BLaER1 (cell line): ENCODE measurements at regions not wholly inside any gene's neighbourhood (a gene's known extent, or its start where the extent isn't known, plus 50 kb on each side); places are given as distances from the start of the nearest gene placed in this dataset.
"Not testable (repeated sequence)": the region's sequence is repeated elsewhere in the genome, so short reads cannot be mapped to it uniquely, and the experiment has no call there.

Experiments
- H3K27ac ChIP-seq: shearing (Covaris generic); formaldehyde crosslinking; 2 replicates; pipeline ENCODE4 v1.8.1; 2022
- H3K27me3 ChIP-seq: shearing (Covaris generic); formaldehyde crosslinking; 2 replicates; pipeline ENCODE4 v1.8.1; 2022
- H3K36me3 ChIP-seq: shearing (Covaris generic); formaldehyde crosslinking; 2 replicates; pipeline ENCODE4 v1.8.1; 2022
- H3K4me1 ChIP-seq: shearing (Covaris generic); formaldehyde crosslinking; 2 replicates; pipeline ENCODE4 v1.8.1; 2022
- H3K4me2 ChIP-seq: shearing (Covaris generic); formaldehyde crosslinking; 2 replicates; pipeline ENCODE4 v1.8.1; 2022
- H3K4me3 ChIP-seq: shearing (Covaris generic); formaldehyde crosslinking; 2 replicates; pipeline ENCODE4 v1.8.1; 2022
- H3K9ac ChIP-seq: shearing (Covaris generic); formaldehyde crosslinking; 2 replicates; pipeline ENCODE4 v1.8.1; 2022
- H3K9me3 ChIP-seq: shearing (Covaris generic); formaldehyde crosslinking; 2 replicates; pipeline ENCODE4 v1.8.1; 2022
- H4K20me1 ChIP-seq: shearing (Covaris generic); formaldehyde crosslinking; 2 replicates; pipeline ENCODE4 v1.8.1; 2022
- Cebpa-rat ChIP-seq: shearing (Covaris generic); IDR thresholded peaks from 2 replicates; pipeline ENCODE4 v1.8.1; 2022

- Histone ChIP-seq H3K4me1 (no peaks in the 10 kb centered on the region), H3K36me3 (no peaks in the 10 kb centered on the region), H3K9me3 (0 out of 2 replicates have a peak, but pooled peaks cover 5% of the 10 kb centered on the region), H3K4me3 (no peak overlapping the region), H3K27ac (no peak overlapping the region), H3K27me3 (no peaks in the 10 kb centered on the region), H4K20me1 (no peaks in the 10 kb centered on the region), H3K9ac (no peak overlapping the region), H3K4me2 (no peak overlapping the region)
- no peak for TF ChIP-seq Cebpa-rat
These were observed 1844.4 kb upstream of the PCDH10 start for GRCh38 chr4:131304686-131305085.

- H4K20me1 ChIP-seq = no peaks in the 10 kb centered on the region
- H3K4me3 ChIP-seq = no peak overlapping the region
- TF ChIP-seq Cebpa-rat = no peak
- no peak overlapping the region for H3K27ac ChIP-seq
- no peak overlapping the region for H3K9ac ChIP-seq
- no peaks in the 10 kb centered on the region for H3K36me3 ChIP-seq
- no peaks in the 10 kb centered on the region for H3K4me1 ChIP-seq
- H3K27me3 ChIP-seq = no peaks in the 10 kb centered on the region
- no peaks in the 10 kb centered on the region for H3K9me3 ChIP-seq
- H3K4me2 ChIP-seq = no peak overlapping the region
These were observed 1839.5 kb upstream of the PCDH10 start for GRCh38 chr4:131309628-131310027.

GRCh38 chr4:131316086-131316485 lies 1833.0 kb upstream of the PCDH10 start:
- Histone ChIP-seq H3K27ac (no peak overlapping the region), H3K27me3 (no peaks in the 10 kb centered on the region), H3K36me3 (no peaks in the 10 kb centered on the region), H3K4me1 (no peaks in the 10 kb centered on the region), H4K20me1 (no peaks in the 10 kb centered on the region), H3K4me3 (no peak overlapping the region), H3K4me2 (no peak overlapping the region), H3K9me3 (no peaks in the 10 kb centered on the region), H3K9ac (no peak overlapping the region)
- TF ChIP-seq Cebpa-rat = no peak

- Histone ChIP-seq H3K4me3 (no peak overlapping the region), H4K20me1 (no peaks in the 10 kb centered on the region), H3K27me3 (no peaks in the 10 kb centered on the region), H3K4me2 (no peak overlapping the region), H3K9ac (no peak overlapping the region), H3K36me3 (no peaks in the 10 kb centered on the region), H3K27ac (no peak overlapping the region), H3K4me1 (no peaks in the 10 kb centered on the region), H3K9me3 (no peaks in the 10 kb centered on the region)
- no peak for TF ChIP-seq Cebpa-rat
These were observed 1811.2 kb upstream of the PCDH10 start for GRCh38 chr4:131337936-131338335.

GRCh38 chr4:131339137-131339536 lies 1810.0 kb upstream of the PCDH10 start:
- no peaks in the 10 kb centered on the region for H3K9me3 ChIP-seq
- H3K27me3 ChIP-seq = no peaks in the 10 kb centered on the region
- no peak overlapping the region for H3K9ac ChIP-seq
- no peaks in the 10 kb centered on the region for H4K20me1 ChIP-seq
- no peaks in the 10 kb centered on the region for H3K36me3 ChIP-seq
- TF ChIP-seq Cebpa-rat = no peak
- no peak overlapping the region for H3K4me2 ChIP-seq
- no peaks in the 10 kb centered on the region for H3K4me1 ChIP-seq
- H3K4me3 ChIP-seq = no peak overlapping the region
- no peak overlapping the region for H3K27ac ChIP-seq

GRCh38 chr4:131344761-131345160 lies 1804.3 kb upstream of the PCDH10 start:
- Histone ChIP-seq H3K27me3 (no peaks in the 10 kb centered on the region), H3K27ac (no peak overlapping the region), H3K9ac (no peak overlapping the region), H3K4me1 (no peaks in the 10 kb centered on the region), H3K36me3 (no peaks in the 10 kb centered on the region), H4K20me1 (no peaks in the 10 kb centered on the region), H3K9me3 (no peaks in the 10 kb centered on the region), H3K4me2 (no peak overlapping the region), H3K4me3 (no peak overlapping the region)
- TF ChIP-seq Cebpa-rat = no peak

GRCh38 chr4:131347816-131348215 lies 1801.3 kb upstream of the PCDH10 start:
- Histone ChIP-seq H3K4me2 (no peak overlapping the region), H3K27ac (no peak overlapping the region), H3K9ac (no peak overlapping the region), H3K4me1 (no peaks in the 10 kb centered on the region), H3K36me3 (no peaks in the 10 kb centered on the region), H3K27me3 (no peaks in the 10 kb centered on the region), H4K20me1 (no peaks in the 10 kb centered on the region), H3K4me3 (no peak overlapping the region), H3K9me3 (no peaks in the 10 kb centered on the region)
- TF ChIP-seq Cebpa-rat = no peak

GRCh38 chr4:131348263-131348662 lies 1800.8 kb upstream of the PCDH10 start:
- Histone ChIP-seq H3K27me3 (no peaks in the 10 kb centered on the region), H3K4me3 (no peak overlapping the region), H3K4me1 (no peaks in the 10 kb centered on the region), H3K9me3 (no peaks in the 10 kb centered on the region), H3K9ac (no peak overlapping the region), H3K4me2 (no peak overlapping the region), H3K36me3 (no peaks in the 10 kb centered on the region), H3K27ac (no peak overlapping the region), H4K20me1 (no peaks in the 10 kb centered on the region)
- no peak for TF ChIP-seq Cebpa-rat

GRCh38 chr4:131352371-131352770 lies 1796.7 kb upstream of the PCDH10 start:
- not testable (repeated sequence) for H3K36me3 ChIP-seq, H4K20me1 ChIP-seq, H3K9me3 ChIP-seq, H3K27ac ChIP-seq, H3K27me3 ChIP-seq, H3K4me1 ChIP-seq, H3K9ac ChIP-seq, H3K4me2 ChIP-seq, H3K4me3 ChIP-seq

- H3K27ac ChIP-seq = no peak overlapping the region
- no peaks in the 10 kb centered on the region for H3K27me3 ChIP-seq
- no peak for TF ChIP-seq Cebpa-rat
- no peak overlapping the region for H3K4me2 ChIP-seq
- H3K36me3 ChIP-seq = no peaks in the 10 kb centered on the region
- no peak overlapping the region for H3K4me3 ChIP-seq
- H3K9ac ChIP-seq = no peak overlapping the region
- H4K20me1 ChIP-seq = no peaks in the 10 kb centered on the region
- no peaks in the 10 kb centered on the region for H3K4me1 ChIP-seq
- H3K9me3 ChIP-seq = no peaks in the 10 kb centered on the region
These were observed 1782.4 kb upstream of the PCDH10 start for GRCh38 chr4:131366714-131367113.

GRCh38 chr4:131367441-131367840 lies 1781.7 kb upstream of the PCDH10 start:
- no peak for TF ChIP-seq Cebpa-rat

More at GRCh38 chr4:131367441-131367840, 1781.7 kb upstream of the PCDH10 start:
- H3K9me3 ChIP-seq = no peaks in the 10 kb centered on the region
- no peaks in the 10 kb centered on the region for H4K20me1 ChIP-seq
- H3K9ac ChIP-seq = no peak overlapping the region
- H3K4me2 ChIP-seq = no peak overlapping the region
- no peak overlapping the region for H3K27ac ChIP-seq
- no peak overlapping the region for H3K4me3 ChIP-seq
- no peaks in the 10 kb centered on the region for H3K36me3 ChIP-seq
- H3K27me3 ChIP-seq = no peaks in the 10 kb centered on the region
- no peaks in the 10 kb centered on the region for H3K4me1 ChIP-seq
